Activated CD4-positive, CD25-positive, alpha-beta regulatory T cell treated with anti-CD3 and anti-CD28 coated beads, Interleukin-2, amount 50 U/mL, for 72 hours (primary cell): ENCODE measurements at regions not wholly inside any gene's neighbourhood (a gene's known extent, or its start where the extent isn't known, plus 50 kb on each side); places are given as distances from the start of the nearest gene placed in this dataset.
"Not testable (repeated sequence)": the region's sequence is repeated elsewhere in the genome, so short reads cannot be mapped to it uniquely, and the experiment has no call there.

Source experiments
- DNase-seq: peaks from one replicate; pipeline ENCODE4 v3.0.0; 2021

DNA sequence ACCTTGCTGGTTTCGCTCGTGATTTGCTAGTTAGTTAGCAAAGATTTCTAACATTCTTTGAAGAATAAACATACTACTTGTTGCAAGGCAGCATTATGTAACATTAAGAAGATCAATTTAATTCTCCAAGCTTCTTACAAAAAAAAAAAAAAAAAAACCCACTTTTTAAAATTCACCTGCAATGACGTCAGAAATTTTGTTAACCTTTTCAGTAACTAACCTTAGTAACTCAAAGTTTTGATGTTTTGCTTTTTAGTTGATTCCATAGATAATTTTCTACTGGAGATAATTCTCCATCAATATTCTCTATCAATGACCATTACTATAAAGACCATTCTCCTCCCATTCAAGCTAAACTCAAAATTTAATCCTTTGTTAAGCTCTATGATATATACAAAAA is 491.8 kb upstream of the TBL1XR1 start:
- DNase-seq, result no peak

DNA sequence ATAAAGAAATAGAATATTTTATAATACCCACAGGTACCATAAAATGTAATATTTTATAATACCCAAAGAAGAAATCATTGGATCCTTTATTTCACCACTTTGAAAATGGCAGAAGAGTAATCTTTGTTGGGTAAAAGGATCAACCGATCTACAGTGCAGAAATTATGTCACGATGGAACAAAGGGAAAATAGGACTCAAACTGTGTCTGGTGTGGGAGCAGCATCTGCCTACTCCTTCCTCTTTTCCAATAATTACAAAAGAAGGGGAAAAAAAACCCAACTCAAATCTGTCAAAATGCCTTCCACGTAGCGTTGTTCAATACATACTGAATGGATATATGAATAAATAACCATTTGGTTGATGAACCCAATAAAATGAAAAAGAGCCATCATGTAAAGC is 492.6 kb upstream of the TBL1XR1 start:
- DNase-seq, result no peak

DNA sequence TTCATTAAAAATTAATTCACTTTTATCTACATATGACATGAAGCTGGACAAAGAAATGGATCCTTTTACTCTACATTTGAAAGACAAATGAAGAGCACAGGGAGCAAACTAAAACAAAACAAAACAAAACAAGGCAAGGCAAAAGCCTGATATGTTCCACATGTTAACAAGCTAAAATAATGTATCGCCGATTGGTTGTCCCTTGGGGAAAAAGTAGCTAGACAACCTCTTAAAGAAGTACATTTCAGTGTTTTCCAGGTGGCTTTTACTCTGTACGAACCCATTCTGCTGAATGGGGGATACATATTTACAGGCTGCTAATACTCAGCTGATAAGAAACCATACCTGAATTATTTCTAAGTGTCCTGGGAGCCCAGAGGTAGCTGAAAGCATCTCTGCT is 493.0 kb upstream of the TBL1XR1 start:
- no peak for DNase-seq

DNA sequence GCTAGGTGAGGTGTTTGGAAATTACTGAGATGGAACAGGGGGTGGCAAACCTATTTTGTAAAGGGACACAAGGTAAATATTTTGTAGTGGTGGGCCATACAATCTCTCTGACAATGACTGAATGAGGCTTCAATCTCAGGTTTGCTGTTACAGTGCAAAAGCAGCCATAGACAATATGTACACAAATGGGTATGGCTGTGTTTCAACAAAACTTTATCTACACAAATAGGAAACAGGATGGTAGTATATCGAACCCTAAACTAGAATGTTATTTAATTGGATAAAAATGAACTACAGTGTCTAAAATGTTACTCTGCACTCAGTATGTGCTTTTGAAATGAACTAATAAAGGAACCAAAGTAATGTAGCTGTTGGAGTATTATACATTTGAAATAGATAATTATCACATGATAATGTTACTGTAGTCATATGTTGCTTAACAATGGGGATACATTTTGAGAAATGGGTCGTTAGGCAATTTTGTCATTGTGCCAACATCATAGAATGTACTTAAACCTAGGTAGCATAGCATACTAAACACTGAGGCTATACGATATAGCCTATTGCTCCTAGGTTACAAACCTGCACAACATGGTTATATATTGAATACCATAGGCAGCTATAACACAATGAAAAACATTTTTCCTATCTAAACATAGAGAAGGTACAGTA is 495.2 kb upstream of the TBL1XR1 start:
- DNase-seq, result no peak

DNA sequence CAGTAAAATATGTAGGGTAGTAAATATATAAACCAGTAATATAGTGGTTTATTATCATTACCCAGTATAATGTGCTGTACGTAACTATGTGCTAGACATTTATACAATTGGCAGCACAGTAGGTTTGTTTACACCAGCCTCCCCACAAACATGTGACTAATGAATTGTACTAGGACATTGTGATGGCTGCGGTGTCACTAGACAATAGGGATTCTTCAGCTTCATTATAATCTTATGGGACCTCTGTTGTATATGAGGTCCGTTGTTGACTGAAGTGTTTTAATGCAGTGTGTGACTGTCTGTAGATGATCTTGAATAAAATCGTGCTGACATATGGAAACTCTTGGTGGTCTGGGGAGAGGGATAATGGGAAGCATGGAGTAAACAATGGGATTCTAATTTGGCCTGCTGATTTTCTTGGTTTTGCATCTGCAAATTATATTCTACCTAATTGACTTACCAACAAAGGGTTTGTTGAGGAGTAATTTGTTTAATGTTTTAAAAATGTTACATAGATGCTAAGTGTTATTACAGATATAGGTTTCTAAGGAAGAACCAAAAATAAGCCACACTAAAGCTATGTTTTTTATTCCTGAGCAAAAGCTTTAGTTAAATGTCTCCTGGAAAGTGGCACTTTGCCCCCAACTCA is 496.5 kb upstream of the TBL1XR1 start:
- no peak for DNase-seq

DNA sequence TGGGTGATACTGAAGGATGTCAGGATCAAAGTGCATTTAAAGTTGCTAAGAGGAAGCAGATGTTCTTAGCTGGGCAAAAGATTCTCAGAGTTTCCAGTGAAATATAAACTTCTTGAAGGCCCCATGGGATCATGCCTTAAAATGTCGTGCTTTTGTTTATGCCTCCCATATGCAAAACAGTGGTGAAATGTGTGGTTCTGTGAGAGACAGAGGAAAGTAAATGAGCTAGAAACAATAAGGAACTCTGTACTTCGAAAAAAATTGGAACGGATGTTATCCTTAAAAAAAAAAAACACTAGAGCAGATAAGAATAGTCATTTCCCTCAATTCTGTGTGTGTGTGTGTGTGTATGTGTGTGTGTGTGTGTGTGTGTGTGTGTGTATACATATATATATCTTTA is 497.0 kb upstream of the TBL1XR1 start:
- DNase-seq, result no peak

DNA sequence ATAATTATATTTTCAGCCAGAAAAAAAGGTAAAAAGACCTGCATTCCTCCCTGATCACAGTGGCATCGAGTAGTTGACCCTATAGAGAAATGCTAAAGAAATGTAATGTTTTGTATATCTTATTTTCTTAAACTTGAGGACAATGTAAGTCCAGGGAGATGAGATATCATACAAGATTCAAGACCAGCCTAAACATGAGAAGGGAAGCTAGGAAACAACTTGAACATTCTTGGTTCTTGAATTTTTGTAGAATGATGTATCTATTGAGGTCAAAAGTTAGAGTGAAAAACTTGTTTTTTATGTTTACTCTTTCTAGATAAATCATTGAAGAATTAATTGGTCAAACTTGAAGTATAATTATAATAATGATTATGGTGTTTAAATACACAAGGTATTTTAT is 497.7 kb upstream of the TBL1XR1 start:
- DNase-seq, result no peak

DNA sequence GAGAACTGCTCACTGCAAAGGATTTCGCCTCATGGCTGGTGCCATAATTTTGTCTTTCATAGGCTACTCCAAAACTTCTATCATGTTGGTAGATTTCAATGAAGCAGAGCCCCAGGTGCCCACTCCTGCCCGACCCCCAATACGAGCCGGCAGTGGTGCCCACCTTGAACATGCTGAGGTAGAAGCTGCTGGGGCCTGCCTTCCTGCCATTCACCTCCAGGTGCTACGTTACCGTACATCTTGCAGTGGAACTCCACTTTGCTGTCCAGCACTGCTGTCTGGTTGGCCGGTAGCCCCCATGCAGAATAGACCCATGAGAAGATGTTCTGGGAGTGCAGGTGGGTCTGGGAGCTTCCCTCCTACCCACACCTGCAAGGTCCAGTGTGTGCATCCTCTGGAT is 502.8 kb upstream of the TBL1XR1 start:
- no peak for DNase-seq

DNA sequence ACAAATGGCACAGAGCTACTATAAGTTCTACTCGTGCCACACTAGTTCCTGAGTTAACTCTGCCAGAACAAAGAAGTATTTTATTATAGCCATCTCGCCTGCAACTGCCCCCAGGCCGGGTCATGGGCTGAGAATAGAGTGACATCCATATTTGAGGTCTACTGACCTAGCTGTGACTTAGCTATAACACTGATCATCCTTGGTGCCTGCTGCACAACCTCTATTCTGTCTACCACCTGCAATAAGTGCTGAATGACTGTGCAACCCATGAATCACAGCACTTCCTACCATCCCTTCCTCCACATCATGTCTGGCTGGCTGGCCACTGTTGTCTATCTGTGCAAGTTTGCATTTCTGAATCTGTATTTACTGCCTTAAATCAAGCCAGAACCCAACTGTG is 506.5 kb upstream of the TBL1XR1 start:
- no peak for DNase-seq

DNA sequence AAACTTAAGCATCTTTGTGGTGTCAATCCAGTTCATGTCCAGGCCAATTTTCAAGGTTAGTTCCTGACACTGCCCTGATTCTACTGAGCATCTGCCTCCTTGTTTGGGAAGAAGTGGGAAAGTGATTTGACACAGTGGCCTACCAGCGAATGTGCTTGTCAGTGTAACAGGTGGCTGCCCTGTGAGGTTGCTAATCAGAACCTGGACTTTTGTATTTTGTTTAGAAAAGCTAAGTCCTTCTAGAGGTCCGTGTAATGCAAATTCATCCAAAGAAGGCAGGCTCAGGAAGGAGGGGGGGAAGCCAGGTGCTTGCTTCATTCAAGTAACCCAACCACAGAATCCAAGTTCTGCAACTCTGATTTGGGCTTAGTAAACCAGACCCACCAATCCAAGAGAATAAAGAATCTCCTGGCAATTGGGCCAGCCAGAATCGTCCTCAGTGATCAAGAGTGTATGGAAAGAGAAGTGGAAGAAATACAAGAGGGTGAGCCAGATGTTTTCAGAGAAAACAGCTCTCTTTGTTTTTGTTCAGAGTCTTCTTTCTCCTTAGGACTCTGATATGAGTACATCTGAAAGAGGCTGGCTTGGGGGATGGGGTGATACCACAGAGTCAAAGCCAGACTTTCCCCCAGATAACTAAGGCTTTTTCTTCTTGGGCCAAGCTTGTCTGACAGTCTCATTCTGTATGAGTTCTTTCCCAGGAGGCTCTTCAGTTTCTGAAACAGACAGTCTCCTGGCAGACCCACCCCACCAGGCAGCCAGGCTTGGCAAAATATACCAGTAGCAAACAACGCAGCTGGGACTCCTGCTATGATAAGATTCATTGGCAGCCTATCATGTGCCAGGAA is 508.9 kb upstream of the TBL1XR1 start:
- DNase-seq, result no peak

DNA sequence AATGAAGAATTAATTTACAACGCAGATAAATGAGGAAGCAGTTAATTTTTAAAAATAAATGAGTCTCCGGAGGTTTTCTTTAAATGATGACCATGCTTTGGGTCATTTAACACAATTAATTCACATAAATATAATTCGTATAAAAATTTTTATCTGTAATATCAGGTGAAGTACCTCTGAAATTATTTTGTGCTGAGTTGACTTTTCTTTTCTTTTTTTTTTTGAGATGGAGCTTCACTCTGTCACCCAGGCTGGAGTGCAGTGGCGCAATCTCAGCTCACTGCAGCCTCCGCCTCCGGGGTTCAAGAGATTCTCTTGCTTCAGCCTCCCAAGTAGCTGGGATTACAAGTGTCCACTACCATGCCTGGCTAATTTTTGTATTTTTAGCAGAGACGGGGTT is 512.2 kb upstream of the TBL1XR1 start:
- not testable (repeated sequence) for DNase-seq

DNA sequence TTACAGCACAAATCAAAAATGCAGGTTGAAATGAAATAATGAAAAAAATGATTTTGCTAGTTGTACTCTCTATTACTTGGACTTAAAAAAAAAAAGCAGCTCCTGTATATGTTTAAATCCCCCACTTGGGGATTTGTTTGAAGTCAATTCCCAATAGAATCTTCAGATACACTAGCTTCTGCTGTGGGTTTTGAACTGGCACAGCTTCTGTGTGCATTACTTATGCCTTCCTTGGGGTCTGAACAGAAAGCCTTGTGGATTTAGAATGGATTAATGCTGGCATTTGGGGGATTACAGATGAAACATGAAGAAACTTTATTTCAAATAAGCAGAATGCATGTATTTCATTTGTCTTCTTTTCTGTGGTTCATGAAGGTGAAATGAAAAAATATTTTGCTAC is 513.2 kb upstream of the TBL1XR1 start:
- no peak for DNase-seq

DNA sequence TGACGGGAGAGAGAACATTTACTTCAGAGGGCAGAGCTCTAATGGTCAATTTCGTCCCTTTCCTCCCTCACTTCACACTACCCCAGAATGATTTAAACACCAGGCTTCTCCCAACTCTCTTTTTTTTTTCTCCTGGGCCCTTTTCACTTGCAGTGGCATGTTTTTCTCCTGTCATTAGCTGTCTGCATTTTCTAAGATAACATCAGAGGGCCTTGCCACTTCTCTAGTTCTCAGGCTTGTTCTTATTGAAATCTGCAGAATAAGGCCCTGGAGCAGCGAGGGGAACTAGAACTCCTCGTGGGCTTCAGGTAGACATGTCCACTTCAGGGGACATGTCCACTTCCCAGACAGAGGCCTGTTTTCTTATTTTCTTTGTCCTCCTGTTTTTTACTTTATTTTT is 514.4 kb upstream of the TBL1XR1 start:
- no peak for DNase-seq

DNA sequence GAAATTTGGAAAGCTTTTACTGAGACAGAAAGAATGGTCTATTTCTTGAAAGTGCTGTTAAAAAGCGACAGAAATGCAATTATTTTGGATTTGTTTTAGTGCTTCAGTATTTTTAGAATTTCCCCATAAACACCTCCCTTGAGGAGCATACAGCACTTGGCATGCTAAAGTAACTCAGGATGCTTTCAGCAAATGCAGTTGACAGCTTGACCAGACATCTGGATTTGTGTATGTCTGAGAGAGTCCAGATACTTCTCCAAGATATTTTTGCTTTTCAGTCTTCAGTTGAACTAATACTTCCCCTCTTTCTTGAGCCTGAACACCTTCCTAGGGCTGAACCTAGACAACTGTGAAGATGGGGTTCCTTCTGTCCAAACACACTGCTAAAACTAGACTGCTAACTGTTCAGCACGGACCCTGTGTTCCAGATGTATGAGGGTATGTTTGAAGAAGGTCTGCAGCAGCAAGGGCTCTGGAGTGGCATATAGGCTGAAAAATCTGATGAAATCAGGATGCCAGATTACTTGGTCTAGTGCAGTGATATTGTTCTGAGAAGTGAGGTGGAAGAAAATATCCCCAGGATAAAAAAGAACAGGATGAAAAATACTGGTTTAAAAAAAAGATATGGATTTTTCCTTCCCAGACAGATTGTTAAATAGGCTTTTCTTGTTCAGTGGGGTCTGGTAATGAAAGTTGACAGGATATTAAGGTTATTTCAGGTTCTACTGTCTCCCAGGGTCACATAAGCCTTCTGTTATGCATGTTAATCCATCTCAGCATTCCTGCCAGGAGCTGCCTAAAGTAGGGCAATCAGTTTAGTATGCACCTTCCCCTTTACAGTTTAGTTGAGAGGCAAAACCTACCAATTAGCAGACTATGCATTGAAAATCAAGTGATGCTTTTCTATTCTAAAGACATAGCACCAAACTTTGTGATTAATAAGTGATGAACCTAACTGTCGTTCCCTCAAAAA is 516.9 kb upstream of the TBL1XR1 start:
- no peak for DNase-seq

DNA sequence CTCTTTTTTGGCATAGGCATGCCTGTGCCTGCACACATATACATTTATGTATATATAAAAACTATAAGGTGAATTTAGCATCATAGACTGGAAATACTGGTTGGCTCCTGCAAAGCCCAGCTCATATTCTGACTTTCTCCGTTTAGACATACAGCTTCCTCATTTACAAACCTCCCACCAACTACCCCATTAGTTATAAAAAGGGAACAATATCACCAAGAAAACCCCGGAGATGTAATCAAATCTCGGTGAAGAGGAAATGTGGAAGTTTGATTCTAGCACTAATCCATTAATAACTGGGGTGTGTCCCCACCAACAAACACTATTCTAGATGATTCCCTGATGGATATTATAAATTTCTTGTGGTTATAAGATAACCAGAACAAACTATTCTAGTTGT is 517.7 kb upstream of the TBL1XR1 start:
- no peak for DNase-seq

DNA sequence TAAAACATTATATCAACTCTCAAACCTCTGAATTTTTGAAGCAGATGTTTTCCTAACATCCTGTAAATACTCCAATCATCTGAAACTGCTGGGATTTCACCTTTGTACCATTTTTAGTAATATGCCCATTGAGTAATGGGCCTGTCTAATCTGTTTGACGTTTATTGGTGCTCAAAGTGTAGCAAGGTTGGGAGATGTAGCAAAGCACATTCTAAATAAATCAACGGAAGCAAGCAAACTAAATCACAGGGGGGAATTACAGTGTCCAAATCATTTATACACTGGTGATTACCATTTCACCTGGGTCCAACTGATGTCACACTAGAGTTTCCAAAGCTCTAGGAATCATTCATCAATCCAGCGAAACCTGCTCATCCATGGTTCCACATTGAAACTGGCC is 518.7 kb upstream of the TBL1XR1 start:
- DNase-seq, result no peak

DNA sequence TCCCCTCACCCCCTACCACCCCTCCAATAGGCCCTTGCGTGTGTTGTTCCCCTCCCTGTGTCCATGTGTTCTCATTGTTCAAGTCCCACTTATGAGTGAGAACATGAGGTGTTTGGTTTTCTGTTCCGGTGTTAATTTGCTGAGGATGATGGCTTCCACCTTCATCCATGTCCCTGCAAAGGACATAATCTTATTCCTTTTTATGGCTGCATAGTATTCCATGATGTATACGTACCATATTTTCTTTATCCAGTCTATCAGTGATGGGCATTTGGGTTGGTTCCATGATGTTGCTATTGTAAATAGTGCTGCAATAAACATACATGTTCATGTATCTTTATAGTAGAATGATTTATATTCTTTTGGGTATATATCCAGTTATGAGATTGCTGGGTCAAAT is 523.6 kb upstream of the TBL1XR1 start:
- DNase-seq, result not testable (repeated sequence)

DNA sequence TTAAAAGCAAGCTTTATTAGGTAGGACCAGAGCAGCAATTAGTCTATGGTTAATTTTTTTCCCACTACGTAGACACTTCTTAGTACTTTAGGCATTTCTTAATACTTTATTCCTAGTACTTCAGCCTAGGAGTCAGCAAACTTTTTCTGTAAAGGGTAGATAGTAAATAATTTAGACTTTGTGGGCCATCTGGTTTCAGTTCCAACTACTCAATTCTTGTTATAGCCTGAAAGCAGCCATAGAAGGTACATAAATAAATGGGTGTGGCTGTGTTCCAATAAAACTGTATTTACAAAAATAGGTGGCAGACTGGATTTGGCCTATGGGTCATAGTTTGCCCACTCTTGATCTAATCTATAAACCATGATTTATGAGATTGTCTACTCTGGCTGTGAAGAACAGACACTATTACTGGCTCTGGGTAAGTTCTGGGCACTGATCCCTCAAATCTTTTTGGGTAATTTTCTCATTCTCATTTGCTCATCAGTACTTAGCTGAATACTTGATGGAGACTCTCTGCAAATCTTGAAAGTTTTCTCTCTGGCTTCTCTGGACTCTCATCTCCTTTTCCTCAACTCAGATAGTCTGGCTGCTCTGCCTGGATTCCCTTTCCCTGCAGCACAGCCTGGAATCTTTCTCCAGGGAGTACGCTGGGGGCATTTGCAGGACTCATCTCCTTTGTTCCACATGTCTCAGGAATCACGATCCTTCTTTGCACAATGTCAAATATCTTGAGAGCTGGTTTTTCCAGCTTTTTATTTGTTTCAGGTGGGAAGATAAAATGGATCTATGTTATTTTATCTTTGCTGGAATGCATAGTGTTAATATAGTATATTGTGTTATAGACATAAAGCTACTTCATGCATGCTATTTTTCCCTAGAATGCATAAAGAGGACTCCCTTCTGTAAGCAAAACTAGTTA is 524.8 kb upstream of the TBL1XR1 start:
- no peak for DNase-seq

DNA sequence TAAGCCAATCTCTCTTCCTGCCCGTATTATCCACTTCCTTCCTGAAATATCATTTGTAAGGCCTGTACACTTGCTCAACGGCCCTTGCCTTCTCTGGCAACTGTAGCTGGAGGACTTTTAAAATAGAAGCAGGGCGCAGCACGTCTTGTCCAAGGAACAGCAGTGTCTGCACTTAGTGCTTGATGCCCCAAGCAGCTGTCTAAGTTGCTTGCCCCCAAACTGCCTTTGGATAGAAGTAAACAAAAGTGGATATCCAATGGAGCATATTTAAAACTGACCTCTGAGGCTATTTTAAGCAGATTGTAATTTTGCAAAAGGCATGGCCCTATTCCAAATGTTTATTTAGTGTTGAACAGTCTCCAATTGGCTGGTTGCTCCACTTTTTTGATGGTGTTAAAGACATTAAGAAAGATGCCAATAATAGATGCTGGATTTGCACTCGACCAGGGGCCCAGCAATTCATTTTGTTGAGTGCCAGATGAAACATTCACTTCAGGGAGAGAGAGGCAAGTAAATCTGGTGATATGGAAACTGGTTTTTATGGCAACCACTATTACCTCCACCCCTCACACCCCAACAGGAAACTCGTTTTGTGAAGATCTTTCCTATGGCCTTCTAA is 526.8 kb upstream of the TBL1XR1 start:
- DNase-seq, result no peak

DNA sequence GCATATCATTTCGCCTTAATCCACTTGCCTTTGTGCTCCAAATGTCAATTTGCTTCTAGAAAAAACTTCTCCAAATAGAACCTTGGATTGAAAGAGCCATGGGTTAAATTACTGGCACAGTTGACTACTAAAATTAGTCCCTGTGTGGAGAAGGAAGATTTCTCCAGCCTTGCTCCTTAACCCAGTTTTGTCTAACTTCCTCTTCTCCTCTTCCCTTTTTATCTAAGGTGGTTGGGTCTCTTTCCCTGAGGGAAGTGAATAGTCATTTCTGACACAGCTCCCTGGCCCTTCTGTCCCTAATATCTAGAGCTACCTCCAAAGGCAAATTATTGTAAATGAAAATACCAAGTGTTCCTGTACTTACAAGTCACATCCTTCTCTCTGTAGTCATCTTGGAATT is 527.9 kb upstream of the TBL1XR1 start:
- no peak for DNase-seq

DNA sequence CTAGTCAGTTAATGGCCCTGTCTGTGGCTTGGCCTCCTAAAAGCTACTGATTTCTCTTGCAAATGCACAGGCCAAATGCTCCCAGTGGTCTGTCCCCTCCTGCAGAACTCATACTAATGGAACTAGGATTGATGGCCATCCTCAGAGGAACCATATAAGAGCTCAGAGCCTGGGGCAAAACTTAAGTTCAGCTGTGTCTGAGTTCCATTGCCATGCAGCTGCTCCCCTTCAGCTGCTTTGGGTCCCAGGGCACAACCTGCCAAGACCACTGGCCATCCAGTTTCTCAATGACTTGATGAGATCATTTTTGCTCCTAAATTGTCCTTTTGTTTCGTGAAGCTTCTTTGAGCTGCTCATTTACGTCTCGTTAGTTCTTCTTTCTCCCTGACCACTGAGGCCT is 529.5 kb upstream of the TBL1XR1 start:
- DNase-seq, result no peak
